ENCODE measurements at regions not wholly inside any gene's neighbourhood (a gene's known extent, or its start where the extent isn't known, plus 50 kb on each side); places are given as distances from the start of the nearest gene placed in this dataset.
A peak's percentile ranks its signal among the peaks of the same experiment; 100 is the strongest.

- TF ChIP-seq POLR2A (IDR thresholded peaks at IDR 0.05; ENCODE audit: low read length) = peak; percentile 39
- TF ChIP-seq GATA1 (IDR thresholded peaks at IDR 0.05; ENCODE audit: low read depth, low read length) = no peak
Measured at GRCh38 chr10:17506390-17506789, 52.0 kb upstream of the ST8SIA6 start.

All from erythroblast (primary cell).